ENCODE measurements at regions not wholly inside any gene's neighbourhood (a gene's known extent, or its start where the extent isn't known, plus 50 kb on each side); places are given as distances from the start of the nearest gene placed in this dataset.
A peak's percentile ranks its signal among the peaks of the same experiment; 100 is the strongest.

DNA sequence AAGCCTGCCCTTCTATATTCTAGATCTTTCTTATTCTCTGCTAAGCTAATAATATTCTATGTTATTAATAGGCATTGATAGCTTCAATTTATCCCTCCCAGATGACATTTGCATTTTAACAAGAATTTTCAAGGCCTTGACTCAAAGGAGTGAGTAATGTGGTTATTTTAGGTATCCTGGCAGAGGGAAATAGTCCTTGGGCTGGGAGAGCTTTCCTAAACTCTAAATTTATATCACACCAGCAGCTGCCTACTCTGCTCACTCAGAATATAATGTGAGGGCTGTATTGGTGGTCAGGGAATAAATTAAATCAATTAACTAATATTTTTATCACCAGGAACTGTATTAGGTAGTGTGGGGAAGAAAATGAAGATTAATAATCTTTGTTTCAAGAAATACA is 74.8 kb upstream of the ADAM23 start:
- DNase-seq = no peak

- no peak for DNase-seq
Measured at GRCh38 chr2:206368933-206369569, 74.3 kb upstream of the ADAM23 start.

DNA sequence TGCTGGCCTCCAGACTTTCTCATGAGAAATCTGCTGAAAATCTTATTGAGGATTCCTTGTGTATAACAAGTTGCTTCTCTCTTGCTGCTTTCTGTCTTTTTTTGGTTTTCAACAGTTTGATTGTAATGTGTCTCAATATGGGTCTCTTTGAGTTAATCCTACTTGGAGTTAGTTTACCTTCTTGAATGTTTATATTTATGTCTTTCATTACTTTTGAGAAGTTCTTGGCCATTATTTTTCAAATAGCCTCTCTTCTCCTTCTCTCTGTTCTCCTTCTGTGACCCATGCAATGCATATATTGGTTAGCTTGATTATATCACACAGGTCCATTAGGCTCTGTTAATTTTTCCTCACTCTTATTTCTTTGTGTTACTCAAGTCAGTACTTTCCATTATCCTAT is 67.4 kb upstream of the ADAM23 start:
- no peak for DNase-seq

DNA sequence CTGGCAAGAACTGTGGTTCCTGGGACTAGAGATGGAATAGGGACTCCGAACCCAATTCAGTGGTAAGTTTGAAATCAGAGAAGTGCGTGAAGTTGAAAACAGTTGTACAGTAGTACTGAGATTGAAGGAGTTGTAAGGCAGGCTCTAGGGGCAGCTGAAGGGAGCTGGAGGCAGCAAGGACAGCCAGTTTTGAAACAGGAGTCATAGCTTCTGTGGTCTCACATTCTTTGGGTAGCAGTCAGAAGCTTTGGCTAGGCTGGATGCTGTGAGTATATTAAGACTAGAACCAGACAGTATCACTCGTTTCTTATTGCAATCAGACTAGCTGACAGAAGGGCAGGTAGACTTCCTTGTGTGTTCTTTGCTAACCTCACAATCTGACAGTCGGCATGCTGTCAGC is 64.5 kb upstream of the ADAM23 start:
- DNase-seq = peak; percentile 26

GRCh38 chr2:206379266-206379665 is 64.1 kb upstream of the ADAM23 start:
- DNase-seq = no peak

- no peak for DNase-seq
Measured at GRCh38 chr2:206379886-206380285, 63.4 kb upstream of the ADAM23 start.

DNA sequence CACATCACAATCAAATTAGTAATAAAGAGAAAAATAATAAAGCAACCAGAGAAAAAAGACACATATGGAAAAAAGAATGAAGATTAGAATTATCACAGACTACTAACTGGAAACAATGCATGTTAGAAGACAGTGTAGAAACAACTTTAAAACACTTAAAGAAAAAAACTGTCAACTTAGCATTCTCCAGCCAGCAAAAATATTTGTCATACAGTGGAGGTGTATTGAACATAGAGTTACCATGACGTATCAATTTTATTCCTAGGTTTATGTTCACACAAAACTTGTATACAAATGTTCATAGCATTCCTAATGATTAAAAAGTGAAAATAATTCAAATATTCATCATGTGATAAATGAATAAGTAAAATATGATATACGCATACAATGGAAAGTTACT is 61.5 kb upstream of the ADAM23 start:
- no peak for DNase-seq

DNA sequence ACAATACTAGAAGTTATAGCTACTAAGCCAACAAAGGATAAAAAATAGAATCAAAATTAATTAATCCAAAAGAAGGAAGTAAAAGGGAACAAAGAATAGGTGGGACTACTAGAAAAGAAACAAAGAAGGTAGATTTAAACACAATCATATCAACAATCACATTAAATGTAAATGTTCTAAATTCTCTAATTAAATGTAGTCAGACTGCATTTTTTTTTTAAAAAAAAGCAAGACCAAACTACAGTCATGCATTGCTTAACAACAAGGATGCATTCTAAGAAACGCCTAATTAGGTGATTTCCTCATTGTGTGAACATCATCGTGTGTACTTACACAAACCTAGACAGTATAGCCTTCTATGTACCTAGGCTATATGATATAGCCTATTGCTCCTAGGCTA is 59.7 kb upstream of the ADAM23 start:
- DNase-seq = no peak

DNA sequence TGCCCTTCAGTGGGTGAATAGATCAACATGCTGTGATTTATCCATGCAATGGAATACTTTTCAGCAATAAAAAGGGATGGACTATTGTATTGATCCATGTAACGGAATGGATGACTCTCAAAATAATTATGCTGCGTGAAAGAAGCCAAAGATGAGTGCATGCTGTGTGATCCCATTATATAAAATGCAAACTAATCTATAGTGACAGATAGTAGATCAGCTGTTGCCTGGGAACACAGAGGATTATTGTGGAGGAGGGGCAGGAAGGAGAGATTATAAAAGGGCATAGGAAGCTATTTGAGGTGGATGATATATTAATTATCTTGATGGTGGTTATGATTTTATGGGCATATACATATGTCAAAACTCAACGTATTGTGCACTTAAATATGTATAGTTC is 55.5 kb upstream of the ADAM23 start:
- no peak for DNase-seq

DNA sequence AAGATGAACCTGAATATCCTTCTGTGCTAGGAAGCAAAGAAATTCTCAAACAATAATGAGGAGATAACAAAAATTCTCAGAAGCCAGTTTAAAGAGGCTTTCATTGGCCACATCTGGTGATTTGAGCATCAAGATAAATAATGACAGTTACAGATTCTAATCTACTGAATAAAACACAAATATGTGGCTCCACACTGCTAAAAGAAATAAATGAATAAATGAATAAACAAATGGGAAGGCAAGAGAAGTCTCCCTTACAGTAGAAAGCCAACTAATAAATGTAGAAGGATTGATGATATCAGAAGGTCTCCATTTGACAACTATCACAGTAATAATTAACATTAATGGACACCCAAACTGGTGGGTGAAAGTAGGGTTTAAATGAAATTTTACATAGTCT is 54.6 kb upstream of the ADAM23 start:
- no peak for DNase-seq

GRCh38 chr2:206389164-206389563 is 54.2 kb upstream of the ADAM23 start:
- no peak for DNase-seq

DNA sequence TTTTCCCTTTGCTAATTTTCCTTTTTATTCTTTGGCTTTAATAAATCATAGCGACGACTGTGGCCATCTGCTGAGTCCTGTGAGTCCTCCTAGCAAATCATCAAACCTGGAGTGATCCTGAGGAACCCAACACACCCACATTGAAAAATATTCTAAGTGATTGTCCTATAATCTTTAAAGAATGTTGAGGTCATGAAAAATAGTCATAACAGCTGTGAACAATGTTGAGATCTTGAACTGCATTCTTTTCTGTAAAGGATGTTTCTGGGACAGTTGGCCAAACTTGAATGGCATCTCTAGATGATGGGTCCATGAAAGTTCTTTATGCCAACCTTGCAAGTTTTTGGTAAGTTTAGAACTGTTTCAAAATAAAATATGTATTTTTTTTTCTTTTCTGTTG is 53.2 kb upstream of the ADAM23 start:
- DNase-seq = no peak

DNA sequence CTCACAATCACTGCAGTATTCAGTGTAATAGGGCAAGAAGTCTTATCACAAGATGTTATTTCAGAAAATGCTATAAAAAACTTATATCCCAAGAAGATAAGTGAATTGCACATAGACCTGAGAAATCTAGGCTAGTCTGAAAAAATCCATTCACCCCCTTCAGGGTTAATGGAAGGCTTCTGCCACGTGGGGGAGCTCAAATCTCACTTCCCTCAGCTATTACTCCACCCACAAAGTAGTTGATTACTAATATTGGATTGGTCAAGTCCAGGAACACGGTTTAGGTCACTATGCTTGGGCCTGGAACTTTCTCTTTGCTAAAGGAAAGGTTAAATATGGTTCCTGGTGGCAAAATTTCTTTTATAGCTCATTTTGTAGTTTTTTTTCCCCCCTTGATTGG is 51.2 kb upstream of the ADAM23 start:
- no peak for DNase-seq

Data from femur (tissue), 1 donor.